B cell (primary cell): ENCODE measurements at regions not wholly inside any gene's neighbourhood (a gene's known extent, or its start where the extent isn't known, plus 50 kb on each side); places are given as distances from the start of the nearest gene placed in this dataset.

ENCODE experiments used
- CTCF ChIP-seq: fragments of 200-600 bp; IDR thresholded peaks from one replicate; pipeline ENCODE4 v1.8.0; 2022; ENCODE audit warnings: antibody characterized with exemption, mild to moderate bottlenecking
- EZH2 ChIP-seq: IDR thresholded peaks from 2 replicates; pipeline ENCODE4 v1.6.1; 2012; ENCODE audit warnings: borderline replicate concordance, low read depth, mild to moderate bottlenecking, moderate library complexity, low read length; ENCODE audit not compliant: insufficient read depth, poor library complexity, severe bottlenecking

- TF ChIP-seq CTCF: no peak
- no peak for TF ChIP-seq EZH2
Observed at GRCh38 chr3:25888892-25889524, 99.1 kb downstream of the OXSM start.
